SK-N-SH treated with all-trans-retinoic acid at 6 μM for 48 hours (cell line): ENCODE measurements at regions not wholly inside any gene's neighbourhood (a gene's known extent, or its start where the extent isn't known, plus 50 kb on each side); places are given as distances from the start of the nearest gene placed in this dataset.

Experiments
- PPARA ChIP-seq: fragments of 250-450 bp; sonication (Bioruptor Pico); IDR thresholded peaks from 2 replicates; pipeline ENCODE4 v1.5.0; 2020; ENCODE audit warnings: mild to moderate bottlenecking, borderline replicate concordance
- RARB ChIP-seq: fragments of 250-450 bp; sonication (Bioruptor Pico); IDR thresholded peaks from 2 replicates; pipeline ENCODE4 v1.8.0; 2021; ENCODE audit warnings: mild to moderate bottlenecking, moderate library complexity
- ZNF565 ChIP-seq: fragments of 450-650 bp; formaldehyde crosslinking; conservative IDR thresholded peaks from 2 replicates; pipeline ENCODE4 v1.5.0; 2020; ENCODE audit warnings: low read depth, mild to moderate bottlenecking, moderate library complexity

GRCh38 chr13:104024416-104025170 is 958.4 kb upstream of the SLC10A2 start:
- TF ChIP-seq PPARA (CRISPR knock-in tag) (no peak), ZNF565 (no peak), RARB (CRISPR knock-in tag) (no peak)
